HCT116 (cell line): ENCODE measurements at regions not wholly inside any gene's neighbourhood (a gene's known extent, or its start where the extent isn't known, plus 50 kb on each side); places are given as distances from the start of the nearest gene placed in this dataset.
A peak's percentile ranks its signal among the peaks of the same experiment; 100 is the strongest.

Experiments
- ATAC-seq: fragments of 200-7000 bp; cut with Tn5 transposase; 2 replicates; pipeline ENCODE4 v1.9.1; 2020; ENCODE audit warnings: mild to moderate bottlenecking, moderate library complexity
- BruUV-seq: library from RNA; stranded (reverse); fragments of 400-500 nt; replicated peaks from 2 replicates; lab custom pipeline; 2021; lab: Mats Ljungman, UMichigan
- CTCF ChIA-PET: fragments of 300-600 bp; sonication (Branson Sonifier 250); formaldehyde crosslinking; loops from one replicate; lab custom pipeline; 2021; ENCODE audit warnings: antibody characterized with exemption; lab: Charles Lee
- POLR2A ChIA-PET: fragments of 300-600, 350-600 bp; sonication (Branson Sonifier 250); formaldehyde crosslinking; loops from one replicate; lab custom pipeline; 2021; ENCODE audit warnings: antibody characterized with exemption; lab: Charles Lee
- RAD21 ChIA-PET, 2 experiments: fragments of 300-600 bp; sonication (Branson Sonifier 250); formaldehyde crosslinking; loops; one replicate each; lab custom pipeline; 2023; ENCODE audit warnings: low total read pairs in 2 of 2; ENCODE audit not compliant: uncharacterized antibody in 2 of 2, unreplicated experiment in 2 of 2, low non-redundant PET in 1 of 2; lab: Charles Lee
- DNase-seq: peaks from one replicate; pipeline ENCODE4 v3.0.0-alpha.2; 2010; ENCODE audit warnings: low read depth, low spot score
- H2AFZ ChIP-seq: fragments of 200-600 bp; shearing (Covaris generic), sonication (generic); 2 replicates; pipeline ENCODE4 v1.6.1; 2017; ENCODE audit warnings: low read depth, mixed run types, mixed read lengths, antibody characterized with exemption, low read length; ENCODE audit not compliant: poor library complexity, severe bottlenecking
- H3K27ac ChIP-seq: 2 replicates; pipeline ENCODE4 v1.5.1; 2012; ENCODE audit warnings: low read depth, low read length
- H3K27me3 ChIP-seq: fragments of 200-600 bp; sonication (generic); 2 replicates; pipeline ENCODE4 v1.6.1; 2016; ENCODE audit warnings: mixed run types, low read length, mixed read lengths; ENCODE audit not compliant: insufficient read depth
- H3K36me3 ChIP-seq, 2 experiments: fragments of 200-500 bp in 1 of 2; fragments of 200-600 bp in 1 of 2; sonication (Bioruptor generic) in 1 of 2; sonication (generic) in 1 of 2; 2 replicates each; pipeline versions ENCODE4 v1.5.1 to v1.6.1; 2014 to 2016; ENCODE audit warnings: low read length in 2 of 2, inconsistent platforms in 1 of 2, mixed read lengths in 1 of 2, mixed run types in 1 of 2; ENCODE audit not compliant: insufficient read depth in 2 of 2, control insufficient read depth in 1 of 2
- H3K4me1 ChIP-seq, 2 experiments: fragments of 200-600 bp in 1 of 2; sonication (generic) in 1 of 2; 2 replicates each; pipeline versions ENCODE4 v1.5.1 to v1.6.1; 2012 to 2017; ENCODE audit warnings: low read length in 2 of 2, inconsistent platforms in 1 of 2, mild to moderate bottlenecking in 1 of 2, mixed read lengths in 1 of 2, mixed run types in 1 of 2, moderate library complexity in 1 of 2; ENCODE audit not compliant: insufficient read depth in 2 of 2, control insufficient read depth in 1 of 2
- H3K4me2 ChIP-seq: fragments of 200-600 bp; sonication (generic); 2 replicates; pipeline ENCODE4 v1.6.1; 2017; ENCODE audit warnings: mixed run types, low read length, mixed read lengths
- H3K4me3 ChIP-seq, 2 experiments: fragments of 200-600 bp in 1 of 2; sonication (generic) in 1 of 2; replicated peaks in 1 of 2; 2 replicates each; pipeline ENCODE4 v1.5.1; 2011 to 2016; ENCODE audit warnings: low read length in 2 of 2, control low read depth in 1 of 2, low read depth in 1 of 2, mild to moderate bottlenecking in 1 of 2, mixed read lengths in 1 of 2, mixed run types in 1 of 2
- H3K79me2 ChIP-seq: fragments of 200-600 bp; sonication (generic); 2 replicates; pipeline ENCODE4 v1.6.1; 2017; ENCODE audit warnings: mild to moderate bottlenecking, mixed run types, low read length, moderate library complexity, mixed read lengths; ENCODE audit not compliant: insufficient read depth
- H3K9ac ChIP-seq: fragments of 200-600 bp; sonication (generic); 2 replicates; pipeline ENCODE4 v1.6.1; 2016; ENCODE audit warnings: low read length, mixed read lengths
- H3K9me2 ChIP-seq: fragments of 200-600 bp; sonication (generic), shearing (Covaris generic); 2 replicates; pipeline ENCODE4 v1.6.1; 2017; ENCODE audit warnings: mixed run types, mild to moderate bottlenecking, moderate library complexity; ENCODE audit not compliant: insufficient read depth
- H3K9me3 ChIP-seq, 2 experiments: fragments of 200-500 bp in 1 of 2; fragments of 200-600 bp in 1 of 2; sonication (Bioruptor generic) in 1 of 2; sonication (generic) in 1 of 2; 2 replicates each; pipeline ENCODE4 v1.6.1; 2014 to 2017; ENCODE audit warnings: low read length in 2 of 2, mixed read lengths in 2 of 2, inconsistent platforms in 1 of 2, low read depth in 1 of 2, mild to moderate bottlenecking in 1 of 2, mixed run types in 1 of 2, moderate library complexity in 1 of 2; ENCODE audit not compliant: control insufficient read depth in 1 of 2, insufficient read depth in 1 of 2
- H4K20me1 ChIP-seq: fragments of 200-600 bp; sonication (generic), shearing (Covaris generic); 2 replicates; pipeline ENCODE4 v1.6.1; 2017; ENCODE audit warnings: mixed run types, mild to moderate bottlenecking, moderate library complexity; ENCODE audit not compliant: insufficient read depth
- CBX3 ChIP-seq: IDR thresholded peaks from 2 replicates; pipeline ENCODE4 v1.6.1; 2012; ENCODE audit warnings: low read depth
- EZH2 ChIP-seq: fragments of 200-600 bp; sonication (generic); IDR thresholded peaks from 2 replicates; pipeline ENCODE4 v1.6.1; 2017; ENCODE audit warnings: antibody characterized with exemption, mixed run types
- RAD21 ChIP-seq: IDR thresholded peaks from 2 replicates; pipeline ENCODE4 v1.6.1; 2012; ENCODE audit warnings: low read depth, mild to moderate bottlenecking
- SIN3A ChIP-seq: IDR thresholded peaks from 2 replicates; pipeline ENCODE4 v1.6.1; 2012; ENCODE audit warnings: low read depth
- SP1 ChIP-seq: IDR thresholded peaks from 2 replicates; pipeline ENCODE4 v1.6.1; 2012; ENCODE audit warnings: low read depth
- SRF ChIP-seq: IDR thresholded peaks from 2 replicates; pipeline ENCODE4 v1.6.1; 2012; ENCODE audit warnings: low read depth
- intact Hi-C: fragments of 100-400 bp; cut with micrococcal nuclease; formaldehyde crosslinking; loops from 2 replicates; pipeline ENCODE4 v1.10.0; 2022
- TF ChIP-seq, protein P1 (sequence below), 3 experiments: fragments of 200-600 bp in 1 of 3; sonication (generic) in 1 of 3; IDR thresholded peaks in 2 of 3; conservative IDR thresholded peaks in 1 of 3; 2 replicates each; pipeline ENCODE4 v1.5.1; 2012 to 2017; ENCODE audit warnings: low read depth in 2 of 3, low read length in 2 of 3, antibody characterized with exemption in 1 of 3, borderline replicate concordance in 1 of 3, control low read depth in 1 of 3, mild to moderate bottlenecking in 1 of 3, mixed read lengths in 1 of 3, mixed run types in 1 of 3, moderate library complexity in 1 of 3; ENCODE audit not compliant: insufficient read depth in 1 of 3

DNA sequence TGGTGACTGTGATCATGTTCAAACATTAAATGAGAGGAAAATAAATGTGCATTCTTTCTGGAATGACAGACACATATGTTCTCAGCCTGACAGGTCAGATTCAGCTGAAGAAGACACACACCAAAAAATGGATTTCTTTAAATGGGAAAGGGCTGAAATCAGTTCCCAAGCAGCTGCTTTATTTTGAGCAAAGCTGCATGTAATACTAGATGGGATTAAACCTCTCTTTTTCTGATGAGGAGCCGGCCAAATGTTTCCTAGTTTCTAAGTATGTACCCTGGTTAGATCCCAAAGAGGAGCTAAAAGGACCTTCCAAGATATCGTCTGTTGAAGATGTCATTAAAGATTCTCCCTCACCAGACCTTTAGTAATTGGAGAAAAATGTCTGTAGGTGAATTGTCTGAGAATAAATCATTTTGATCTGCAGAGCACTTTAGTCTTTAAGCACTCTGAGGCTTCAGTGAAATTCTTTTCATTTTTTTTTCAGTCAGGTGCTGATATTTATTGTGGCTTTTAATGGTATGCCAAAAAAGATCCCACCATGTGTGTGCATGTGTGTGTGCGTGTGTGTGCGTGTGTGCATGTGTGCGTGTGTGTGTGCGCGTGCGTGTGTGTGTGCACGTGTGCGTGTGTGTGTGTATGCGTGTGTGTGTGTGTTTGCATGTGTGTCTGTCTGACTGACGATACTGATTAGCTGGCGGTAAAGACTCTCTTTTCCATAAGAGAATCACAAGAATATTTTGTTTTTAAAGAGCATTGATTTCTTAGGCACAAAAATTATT, 175.8 kb downstream of the IRS1 start:
- intact Hi-C loops: no loop called here
- Histone ChIP-seq H4K20me1 (no peaks in the 10 kb centered on the region), H3K79me2 (no peaks in the 10 kb centered on the region), H3K36me3 (peaks cover 0 to 34% of the 10 kb centered on the region in 2 experiments; a peak in 2 of 4 replicates), H3K4me2 (no peak overlapping the region), H3K4me3 (no peak overlapping the region), H3K4me1 (peaks cover 29 to 50% of the 10 kb centered on the region in 2 experiments), H2AFZ (no peak overlapping the region), H3K27ac (peak overlapping the region; percentile 53), H3K9me3 (peaks cover 4 to 10% of the 10 kb centered on the region in 2 experiments; a peak in 2 of 4 replicates), H3K27me3 (no peaks in the 10 kb centered on the region), H3K9ac (no peak overlapping the region), H3K9me2 (no peaks in the 10 kb centered on the region)
- POLR2A ChIA-PET: no interaction called here
- TF ChIP-seq SP1 (no peak), CBX3 (0 out of 2 replicates have a peak, but pooled peaks have one; percentile 9), EZH2 (no peak), SRF (0 out of 2 replicates have a peak, but pooled peaks have one; percentile 17)
- CTCF ChIA-PET: no interaction called here
- no TSS peak for BruUV-seq
- no peak for DNase-seq
- no peak for ATAC-seq
- RAD21 ChIA-PET: no interaction called here

DNA sequence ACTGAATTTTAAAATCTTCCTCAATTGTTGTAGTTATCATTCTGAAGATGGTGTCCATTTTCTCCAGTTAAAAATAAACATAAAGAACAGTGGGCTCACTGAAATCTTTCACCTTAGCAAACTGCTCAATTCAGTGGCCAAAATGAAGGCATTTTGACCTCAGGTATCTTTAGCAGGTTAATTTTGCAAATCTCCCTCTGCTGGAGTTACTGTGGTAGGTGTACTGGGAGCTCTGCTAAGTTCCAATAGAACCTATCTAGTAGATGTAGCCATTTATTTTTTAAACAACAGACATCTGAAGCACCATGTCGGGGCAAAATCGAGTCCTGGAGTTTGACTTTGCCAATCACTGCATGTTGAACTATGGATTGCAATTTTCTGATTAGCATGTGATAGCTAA, 177.1 kb downstream of the IRS1 start:
- ChIA-PET RAD21 (interaction anchor here in 1 of 2 experiments (0.5 kb wide), 1 partner anchor 133 kb away, joined by 3 read pairs; no protein-coding TSS in a partner anchor), POLR2A (no interaction called here), CTCF (no interaction called here)
- no TSS peak for BruUV-seq
- Histone ChIP-seq H3K79me2 (no peaks in the 10 kb centered on the region; the same call in 1 of the 2 replicates), H3K9ac (no peak overlapping the region), H3K27me3 (no peaks in the 10 kb centered on the region), H3K27ac (peak overlapping the region; percentile 53; the same call in 1 of the 2 replicates), H3K4me1 (peaks cover 38 to 59% of the 10 kb centered on the region in 2 experiments), H3K4me3 (no peak overlapping the region), H3K9me2 (no peaks in the 10 kb centered on the region), H3K36me3 (peaks cover 0 to 45% of the 10 kb centered on the region in 2 experiments; a peak in 2 of 4 replicates), H3K9me3 (peaks cover 2 to 10% of the 10 kb centered on the region in 2 experiments; a peak in 2 of 4 replicates), H2AFZ (no peak overlapping the region), H4K20me1 (no peaks in the 10 kb centered on the region), H3K4me2 (no peak overlapping the region)
- intact Hi-C loops: no loop called here
- TF ChIP-seq, protein P1, sequence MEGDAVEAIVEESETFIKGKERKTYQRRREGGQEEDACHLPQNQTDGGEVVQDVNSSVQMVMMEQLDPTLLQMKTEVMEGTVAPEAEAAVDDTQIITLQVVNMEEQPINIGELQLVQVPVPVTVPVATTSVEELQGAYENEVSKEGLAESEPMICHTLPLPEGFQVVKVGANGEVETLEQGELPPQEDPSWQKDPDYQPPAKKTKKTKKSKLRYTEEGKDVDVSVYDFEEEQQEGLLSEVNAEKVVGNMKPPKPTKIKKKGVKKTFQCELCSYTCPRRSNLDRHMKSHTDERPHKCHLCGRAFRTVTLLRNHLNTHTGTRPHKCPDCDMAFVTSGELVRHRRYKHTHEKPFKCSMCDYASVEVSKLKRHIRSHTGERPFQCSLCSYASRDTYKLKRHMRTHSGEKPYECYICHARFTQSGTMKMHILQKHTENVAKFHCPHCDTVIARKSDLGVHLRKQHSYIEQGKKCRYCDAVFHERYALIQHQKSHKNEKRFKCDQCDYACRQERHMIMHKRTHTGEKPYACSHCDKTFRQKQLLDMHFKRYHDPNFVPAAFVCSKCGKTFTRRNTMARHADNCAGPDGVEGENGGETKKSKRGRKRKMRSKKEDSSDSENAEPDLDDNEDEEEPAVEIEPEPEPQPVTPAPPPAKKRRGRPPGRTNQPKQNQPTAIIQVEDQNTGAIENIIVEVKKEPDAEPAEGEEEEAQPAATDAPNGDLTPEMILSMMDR (IDR thresholded peaks at IDR 0.05 in 2 of 3, conservative IDR thresholded peaks at IDR 0.05 in 1 of 3; ENCODE audit: borderline replicate concordance in 1 of 3, insufficient read depth in 1 of 3, low read depth in 2 of 3, low read length in 2 of 3): peak in 2 of 3 experiments; percentile 25 to 38; a peak in 3 of 6 replicates
- TF ChIP-seq RAD21 (peak; percentile 21; the same call in 1 of the 2 replicates), SP1 (no peak), SIN3A (no peak)
- ATAC-seq (no peak; the same call in 1 of the 2 replicates), DNase-seq (no peak)
